Thymus (tissue), 11 donors: ENCODE measurements at regions not wholly inside any gene's neighbourhood (a gene's known extent, or its start where the extent isn't known, plus 50 kb on each side); places are given as distances from the start of the nearest gene placed in this dataset.

Experiments
- DNase-seq, 9 donors: peaks; one replicate each; pipeline ENCODE4 v3.0.0-alpha.2; 2013; ENCODE audit warnings: low spot score in 9 of 9, low read depth in 6 of 9, missing footprints in 1 of 9
- H3K27ac ChIP-seq, 2 donors: one replicate each; pipeline ENCODE4 v1.5.1; 2013; ENCODE audit warnings: control low read depth in 1 of 2, low read depth in 1 of 2, low read length in 1 of 2, mild to moderate bottlenecking in 1 of 2, moderate library complexity in 1 of 2
- H3K27me3 ChIP-seq, 2 donors: one replicate each; pipeline ENCODE4 v1.5.1; 2013; ENCODE audit warnings: low read length in 1 of 2; ENCODE audit not compliant: control insufficient read depth in 2 of 2, insufficient read depth in 1 of 2
- H3K36me3 ChIP-seq, 2 donors: one replicate each; pipeline ENCODE4 v1.5.1; 2013; ENCODE audit warnings: low read length in 1 of 2, mild to moderate bottlenecking in 1 of 2, moderate library complexity in 1 of 2; ENCODE audit not compliant: control insufficient read depth in 2 of 2, insufficient read depth in 2 of 2
- H3K4me1 ChIP-seq, 2 donors: one replicate each; pipeline ENCODE4 v1.5.1; 2013; ENCODE audit warnings: low read length in 2 of 2; ENCODE audit not compliant: control insufficient read depth in 2 of 2, insufficient read depth in 2 of 2
- H3K4me3 ChIP-seq, 2 donors: one replicate each; pipeline ENCODE4 v1.5.1; 2013; ENCODE audit warnings: low read length in 2 of 2, control low read depth in 1 of 2, mild to moderate bottlenecking in 1 of 2
- H3K9me3 ChIP-seq, 2 donors: one replicate each; pipeline ENCODE4 v1.5.1; 2013; ENCODE audit warnings: low read length in 1 of 2, mild to moderate bottlenecking in 1 of 2; ENCODE audit not compliant: control insufficient read depth in 2 of 2, insufficient read depth in 1 of 2
- WGBS: extraction: QIAGEN DNeasy Blood & Tissue Kit; methylation state at CpG from one replicate; pipeline ENCODE4 v1.1.7; 2013; 5-methylcytosine and 5-hydroxymethylcytosine counted together
- donor health status: healthy.

DNA sequence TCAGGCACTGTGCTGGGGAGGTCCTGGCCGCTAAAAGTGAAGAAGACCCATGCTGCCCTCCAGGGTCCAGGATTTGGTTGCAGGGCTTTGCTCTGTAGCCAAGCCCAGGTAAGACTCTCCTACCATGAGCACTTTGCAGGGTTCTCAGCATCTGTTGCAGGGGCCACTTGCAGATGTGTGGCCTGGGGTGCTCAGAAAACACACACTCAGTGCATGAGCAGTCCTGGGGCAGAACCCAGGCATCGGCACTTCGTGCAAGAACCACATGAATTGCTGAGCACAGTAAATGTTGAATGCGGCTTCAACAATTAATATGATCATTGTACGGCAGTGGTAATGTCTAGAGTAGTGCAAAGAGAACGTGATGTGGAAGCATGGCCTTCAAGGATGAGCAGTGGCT lies 98.5 kb upstream of the SMIM21 start:
- 93% methylated on average over 6 of the region's 6 CpGs for WGBS
- Histone ChIP-seq H3K36me3 (no peaks in the 10 kb centered on the region), H3K27me3 (no peaks in the 10 kb centered on the region), H3K27ac (no peak overlapping the region), H3K4me1 (no peaks in the 10 kb centered on the region), H3K9me3 (no peaks in the 10 kb centered on the region), H3K4me3 (no peak overlapping the region)
- DNase-seq: no peak

DNA sequence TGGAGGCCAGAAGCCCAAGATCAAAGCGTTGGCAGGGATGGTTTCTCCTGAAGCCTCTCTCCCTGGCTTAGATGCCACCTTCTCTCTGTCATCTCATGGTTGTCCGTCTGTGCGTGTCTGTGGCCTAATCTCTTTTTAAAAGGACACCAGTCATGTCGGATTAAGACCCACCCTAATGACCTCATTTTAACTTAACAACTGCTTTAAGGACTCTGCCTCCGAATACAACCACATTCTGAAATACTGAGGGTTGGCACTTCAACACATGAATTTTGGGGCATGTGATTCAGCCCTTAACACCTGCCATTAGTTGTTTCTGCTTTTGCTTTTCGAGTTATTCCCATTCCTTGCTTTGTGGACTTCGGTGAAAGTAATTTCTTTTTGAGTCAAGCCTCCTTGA lies 97.8 kb upstream of the SMIM21 start:
- H3K36me3 ChIP-seq: no peaks in the 10 kb centered on the region
- no peak for DNase-seq
- 96% methylated on average over 7 of the region's 7 CpGs for WGBS
- H3K9me3 ChIP-seq: no peaks in the 10 kb centered on the region
- H3K4me3 ChIP-seq: no peak overlapping the region
- H3K27me3 ChIP-seq: no peaks in the 10 kb centered on the region
- no peak overlapping the region for H3K27ac ChIP-seq
- H3K4me1 ChIP-seq: no peaks in the 10 kb centered on the region

DNA sequence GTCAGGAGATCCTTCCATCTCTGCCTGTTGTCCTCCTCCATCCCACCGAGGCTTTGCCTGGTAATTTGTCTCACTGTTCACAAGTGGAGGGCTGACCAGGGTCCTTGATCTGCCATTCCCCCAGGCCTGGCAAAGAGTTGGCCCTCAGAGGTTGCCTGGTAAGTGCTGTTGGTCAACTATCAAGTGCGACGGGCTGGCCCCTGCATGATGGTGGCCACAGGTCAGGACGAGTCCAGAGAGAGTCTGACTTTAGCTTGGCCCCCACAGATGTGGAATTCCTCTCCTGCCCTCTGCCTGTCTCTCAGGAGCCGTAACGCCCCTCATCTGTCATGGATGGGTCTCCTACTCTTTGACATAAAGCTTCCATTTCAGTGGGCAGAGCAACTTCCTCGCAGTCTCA lies 97.3 kb upstream of the SMIM21 start:
- no peak overlapping the region for H3K27ac ChIP-seq
- no peaks in the 10 kb centered on the region for H3K36me3 ChIP-seq
- 90% methylated on average over 7 of the region's 7 CpGs for WGBS
- H3K4me3 ChIP-seq: no peak overlapping the region
- no peak for DNase-seq
- H3K4me1 ChIP-seq: no peaks in the 10 kb centered on the region
- H3K27me3 ChIP-seq: no peaks in the 10 kb centered on the region
- no peaks in the 10 kb centered on the region for H3K9me3 ChIP-seq

DNA sequence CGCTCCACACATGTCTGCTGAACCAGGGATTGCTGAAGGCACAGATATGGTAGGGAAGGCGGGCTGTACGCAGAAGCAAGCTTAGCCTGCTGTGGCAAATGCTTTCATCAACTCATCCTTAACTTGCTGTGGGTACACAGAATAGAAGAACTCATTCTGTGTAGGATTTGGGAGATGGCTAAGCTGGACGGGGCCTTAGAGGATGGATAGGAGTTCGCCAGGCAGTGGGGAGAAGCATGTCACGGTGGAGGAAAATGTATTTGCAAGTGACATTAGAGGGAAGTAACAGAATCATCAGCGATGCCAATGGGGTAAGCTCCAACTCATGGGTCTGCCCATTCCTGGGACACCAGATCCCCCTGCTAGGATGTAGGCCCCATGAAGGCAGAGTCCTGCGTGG lies 96.7 kb upstream of the SMIM21 start:
- no peaks in the 10 kb centered on the region for H3K4me1 ChIP-seq
- H3K9me3 ChIP-seq: no peaks in the 10 kb centered on the region
- 96% methylated on average over 8 of the region's 8 CpGs for WGBS
- H3K27ac ChIP-seq: no peak overlapping the region
- no peaks in the 10 kb centered on the region for H3K27me3 ChIP-seq
- no peaks in the 10 kb centered on the region for H3K36me3 ChIP-seq
- DNase-seq: no peak
- H3K4me3 ChIP-seq: no peak overlapping the region

DNA sequence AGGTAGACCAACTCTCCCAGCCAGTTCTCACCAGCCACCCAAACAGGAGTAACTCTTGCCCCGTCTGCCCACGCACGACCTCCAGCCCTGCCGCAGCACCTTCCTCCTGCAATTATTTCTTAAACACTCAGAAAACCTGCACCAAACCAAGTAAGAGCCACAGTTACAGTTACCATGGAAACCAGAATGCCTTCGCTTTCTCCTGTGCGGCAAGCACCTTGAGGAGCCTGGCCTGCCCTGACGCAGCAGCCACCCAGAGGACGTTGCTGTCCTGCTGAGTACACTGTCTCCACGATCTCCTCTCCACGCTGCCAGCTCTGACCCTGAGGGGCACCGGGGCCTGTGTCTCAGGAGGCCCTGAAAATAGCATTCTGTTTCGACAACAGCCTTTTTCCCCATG lies 94.3 kb upstream of the SMIM21 start:
- Histone ChIP-seq H3K4me3 (no peak overlapping the region), H3K27me3 (no peaks in the 10 kb centered on the region), H3K4me1 (no peaks in the 10 kb centered on the region), H3K27ac (no peak overlapping the region), H3K36me3 (no peaks in the 10 kb centered on the region), H3K9me3 (no peaks in the 10 kb centered on the region)
- DNase-seq: no peak
- WGBS: 92% methylated on average over 12 of the region's 12 CpGs

DNA sequence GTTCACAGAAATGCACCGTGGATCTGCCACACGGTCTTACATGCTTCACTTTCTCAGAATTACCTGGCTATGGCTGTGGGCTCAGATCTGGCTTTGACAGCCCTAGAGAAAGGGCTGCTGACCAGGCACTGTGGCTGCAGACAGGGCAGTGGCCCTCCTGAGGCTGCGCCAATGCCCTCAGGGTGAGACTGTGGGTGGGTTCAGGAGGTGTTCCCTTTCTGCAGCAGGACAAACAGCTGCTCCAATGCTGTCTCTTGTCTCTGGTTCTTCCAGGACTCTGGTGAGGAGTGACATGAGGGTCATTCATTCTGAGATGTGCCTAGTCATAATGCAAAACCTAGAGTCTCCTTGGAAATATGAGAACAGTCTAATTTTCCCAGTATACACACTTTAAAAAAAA lies 90.5 kb upstream of the SMIM21 start:
- Histone ChIP-seq H3K9me3 (no peaks in the 10 kb centered on the region), H3K4me1 (no peaks in the 10 kb centered on the region), H3K36me3 (no peaks in the 10 kb centered on the region), H3K27me3 (no peaks in the 10 kb centered on the region), H3K4me3 (no peak overlapping the region), H3K27ac (no peak overlapping the region)
- over 99% methylated on average over 3 of the region's 3 CpGs for WGBS
- no peak for DNase-seq

DNA sequence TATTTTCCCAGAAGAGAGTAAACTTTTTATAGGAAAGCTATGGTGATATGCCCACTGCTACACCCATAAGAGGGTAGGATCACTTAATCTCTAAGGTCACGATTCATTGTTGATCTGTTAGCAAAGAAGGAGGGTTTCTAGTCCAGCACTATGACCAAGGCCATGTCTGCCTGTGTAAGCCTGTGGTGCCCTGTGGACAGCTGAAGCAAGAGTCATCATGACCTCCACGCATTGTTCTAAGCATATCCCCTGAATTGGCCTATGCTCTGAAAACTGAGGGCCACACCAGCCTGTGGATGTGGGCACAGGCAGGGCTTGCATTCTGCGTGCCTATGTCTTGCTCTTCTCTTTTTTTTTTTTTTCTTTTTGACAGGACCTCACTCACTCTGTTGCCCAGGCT lies 89.8 kb upstream of the SMIM21 start:
- Histone ChIP-seq H3K27me3 (no peaks in the 10 kb centered on the region), H3K4me1 (no peaks in the 10 kb centered on the region), H3K27ac (no peak overlapping the region), H3K36me3 (no peaks in the 10 kb centered on the region), H3K4me3 (no peak overlapping the region), H3K9me3 (no peaks in the 10 kb centered on the region)
- 97% methylated on average over 3 of the region's 3 CpGs for whole genome bisulfite sequencing
- DNase-seq: no peak

DNA sequence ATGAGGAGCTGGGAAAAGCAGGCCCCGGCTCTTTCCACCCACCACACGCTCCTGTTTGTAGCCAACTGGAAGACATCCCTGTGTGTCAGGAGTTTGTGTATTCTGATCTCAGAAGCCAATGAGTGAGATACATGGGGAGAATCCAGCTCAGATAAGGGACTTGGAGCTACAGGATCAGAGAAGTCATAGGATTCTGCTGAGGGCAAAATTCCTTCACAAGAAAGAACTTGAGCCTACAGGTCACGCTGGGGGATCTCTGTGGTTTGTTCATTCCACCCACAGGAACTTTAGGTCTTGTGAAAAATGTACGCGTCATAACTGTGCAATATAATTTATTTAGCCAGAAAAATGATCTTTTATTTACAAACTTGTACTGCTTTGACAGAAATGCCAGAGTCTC lies 80.1 kb upstream of the SMIM21 start:
- WGBS: 80% methylated on average over 5 of the region's 5 CpGs
- Histone ChIP-seq H3K27ac (no peak overlapping the region), H3K4me3 (no peak overlapping the region), H3K4me1 (no peaks in the 10 kb centered on the region), H3K9me3 (peaks cover 0 to 3% of the 10 kb centered on the region in 2 donors), H3K36me3 (no peaks in the 10 kb centered on the region), H3K27me3 (no peaks in the 10 kb centered on the region)
- DNase-seq: no peak

DNA sequence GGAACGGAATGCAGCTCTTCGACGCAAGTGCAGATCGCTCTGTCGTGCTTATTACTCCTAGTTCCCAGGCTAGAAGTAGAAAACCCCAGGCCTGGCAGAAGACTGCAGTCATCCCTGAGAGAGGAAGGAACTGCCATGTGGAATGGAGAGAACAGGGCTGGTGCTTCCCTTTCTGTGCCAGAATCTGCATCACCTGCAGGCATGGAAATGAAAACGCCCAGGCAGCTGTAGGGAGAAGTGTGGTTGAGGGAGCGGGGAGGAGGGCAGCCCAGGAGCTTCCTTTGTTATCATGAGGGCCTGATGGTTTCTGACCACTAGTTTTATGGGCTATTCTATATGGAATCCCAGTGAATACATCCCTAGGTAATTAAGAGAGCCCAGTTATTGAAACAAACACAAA lies 79.4 kb upstream of the SMIM21 start:
- Histone ChIP-seq H3K4me1 (no peaks in the 10 kb centered on the region), H3K27ac (no peak overlapping the region), H3K27me3 (no peaks in the 10 kb centered on the region), H3K36me3 (no peaks in the 10 kb centered on the region), H3K4me3 (no peak overlapping the region), H3K9me3 (peaks cover 0 to 3% of the 10 kb centered on the region in 2 donors)
- WGBS: 95% methylated on average over 7 of the region's 7 CpGs
- no peak for DNase-seq

DNA sequence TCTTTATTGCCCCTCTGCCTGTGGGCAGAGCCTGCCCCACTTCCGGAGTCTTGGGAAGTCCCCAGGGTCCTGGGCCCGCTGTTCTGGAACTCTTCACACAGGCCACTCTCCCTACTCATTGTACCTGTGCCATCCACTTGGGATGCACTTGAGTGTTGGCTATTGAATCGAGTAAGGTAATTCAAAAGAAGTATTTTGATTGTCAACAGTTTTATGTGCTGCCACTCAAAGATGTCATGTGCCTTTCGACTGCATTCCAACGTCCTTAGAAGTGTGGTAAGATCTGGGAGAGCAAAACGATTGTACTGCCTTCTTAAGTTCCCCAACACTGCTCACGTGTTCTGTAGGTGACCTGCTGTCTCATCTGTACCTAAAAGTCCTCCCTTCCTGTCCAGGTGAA lies 77.0 kb upstream of the SMIM21 start:
- Histone ChIP-seq H3K27ac (no peak overlapping the region), H3K36me3 (no peaks in the 10 kb centered on the region), H3K4me1 (no peaks in the 10 kb centered on the region), H3K4me3 (no peak overlapping the region), H3K27me3 (no peaks in the 10 kb centered on the region), H3K9me3 (no peaks in the 10 kb centered on the region)
- no peak for DNase-seq
- 85% methylated on average over 7 of the region's 7 CpGs for WGBS
